T-helper 2 cell treated with Interferon-gamma antibody and Interleukin-4, amounts not matched to agents 5 μg/mL and 100 μg/mL, for 36 hours (primary cell): ENCODE measurements at regions not wholly inside any gene's neighbourhood (a gene's known extent, or its start where the extent isn't known, plus 50 kb on each side); places are given as distances from the start of the nearest gene placed in this dataset.

Experiments used
- DNase-seq: peaks from one replicate; pipeline ENCODE4 v3.0.0; 2021; ENCODE audit warnings: low spot score
- H3K27ac Mint-ChIP-seq: one replicate; pipeline ENCODE4 v1.8.0; 2021; ENCODE audit warnings: mild to moderate bottlenecking, mixed read lengths
- H3K27me3 Mint-ChIP-seq: one replicate; pipeline ENCODE4 v1.8.0; 2021; ENCODE audit warnings: low read depth, mixed read lengths
- H3K36me3 Mint-ChIP-seq: one replicate; pipeline ENCODE4 v1.8.0; 2021; ENCODE audit warnings: low read depth, mixed read lengths
- H3K4me1 Mint-ChIP-seq: one replicate; pipeline ENCODE4 v1.8.0; 2021; ENCODE audit warnings: low read depth, mixed read lengths
- H3K4me3 Mint-ChIP-seq: one replicate; pipeline ENCODE4 v1.8.0; 2022; ENCODE audit warnings: mild to moderate bottlenecking, moderate library complexity, mixed read lengths
- H3K9me3 Mint-ChIP-seq: one replicate; pipeline ENCODE4 v1.8.0; 2021; ENCODE audit warnings: mixed read lengths

DNA sequence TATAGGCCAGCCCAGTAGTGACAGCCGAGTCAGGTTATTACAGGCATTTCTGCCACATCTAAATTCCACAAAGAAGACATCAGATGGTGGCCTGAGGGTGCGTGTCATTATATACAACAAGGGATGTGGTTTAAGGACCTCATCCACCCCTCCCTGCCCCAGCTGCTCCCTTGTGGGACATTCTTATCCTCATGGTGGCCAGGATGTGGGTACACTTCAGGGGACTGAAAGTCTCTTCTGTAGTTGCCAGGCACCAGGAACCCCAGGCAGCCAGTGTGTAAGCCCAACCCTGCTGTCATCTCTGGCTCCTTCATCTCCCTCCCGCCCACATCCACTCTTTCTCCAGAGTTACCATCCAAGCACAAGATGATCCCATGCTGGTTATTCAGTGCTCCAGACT lies 224.9 kb upstream of the TOPAZ1 start:
- H3K9me3 Mint-ChIP-seq = no peaks in the 10 kb centered on the region
- DNase-seq = no peak
- H3K27ac Mint-ChIP-seq = no peak overlapping the region
- H3K4me1 Mint-ChIP-seq = peaks cover 7% of the 10 kb centered on the region
- peaks cover 42% of the 10 kb centered on the region for H3K27me3 Mint-ChIP-seq
- no peaks in the 10 kb centered on the region for H3K36me3 Mint-ChIP-seq
- H3K4me3 Mint-ChIP-seq = no peak overlapping the region

- Mint-ChIP-seq H3K4me1 (peaks cover 10% of the 10 kb centered on the region), H3K27ac (no peak overlapping the region), H3K9me3 (no peaks in the 10 kb centered on the region), H3K27me3 (peaks cover 57% of the 10 kb centered on the region), H3K4me3 (no peak overlapping the region), H3K36me3 (no peaks in the 10 kb centered on the region)
- no peak for DNase-seq
Observed at GRCh38 chr3:44018926-44019325, 222.8 kb upstream of the TOPAZ1 start.

DNA sequence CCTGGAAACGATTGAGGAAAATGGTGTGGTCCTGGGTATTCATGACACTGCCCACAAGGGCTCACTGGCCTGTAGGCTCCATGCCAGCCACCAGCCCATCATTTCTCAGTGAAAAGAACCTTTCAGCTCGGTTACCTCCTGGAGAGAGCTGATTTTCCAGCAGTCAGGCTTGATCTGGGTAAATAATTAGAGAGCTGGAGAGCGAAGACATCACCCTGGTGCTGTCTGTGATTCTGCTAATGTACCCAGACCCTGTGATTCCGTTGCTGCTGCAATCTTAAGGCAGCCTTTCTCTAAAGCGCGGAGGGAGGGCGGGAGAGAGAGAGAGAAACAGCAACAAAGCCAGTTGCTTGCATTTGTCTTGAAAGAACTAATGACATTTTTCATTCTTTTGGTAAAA lies 221.9 kb upstream of the TOPAZ1 start:
- Mint-ChIP-seq H3K27ac (no peak overlapping the region), H3K4me1 (peaks cover 10% of the 10 kb centered on the region), H3K9me3 (no peaks in the 10 kb centered on the region), H3K4me3 (no peak overlapping the region), H3K36me3 (no peaks in the 10 kb centered on the region), H3K27me3 (peaks cover 62% of the 10 kb centered on the region)
- no peak for DNase-seq

- Mint-ChIP-seq H3K27me3 (peaks cover 66% of the 10 kb centered on the region), H3K27ac (no peak overlapping the region), H3K4me1 (peaks cover 10% of the 10 kb centered on the region), H3K9me3 (no peaks in the 10 kb centered on the region), H3K36me3 (no peaks in the 10 kb centered on the region), H3K4me3 (no peak overlapping the region)
- DNase-seq = no peak
Observed at GRCh38 chr3:44020143-44020542, 221.5 kb upstream of the TOPAZ1 start.

DNA sequence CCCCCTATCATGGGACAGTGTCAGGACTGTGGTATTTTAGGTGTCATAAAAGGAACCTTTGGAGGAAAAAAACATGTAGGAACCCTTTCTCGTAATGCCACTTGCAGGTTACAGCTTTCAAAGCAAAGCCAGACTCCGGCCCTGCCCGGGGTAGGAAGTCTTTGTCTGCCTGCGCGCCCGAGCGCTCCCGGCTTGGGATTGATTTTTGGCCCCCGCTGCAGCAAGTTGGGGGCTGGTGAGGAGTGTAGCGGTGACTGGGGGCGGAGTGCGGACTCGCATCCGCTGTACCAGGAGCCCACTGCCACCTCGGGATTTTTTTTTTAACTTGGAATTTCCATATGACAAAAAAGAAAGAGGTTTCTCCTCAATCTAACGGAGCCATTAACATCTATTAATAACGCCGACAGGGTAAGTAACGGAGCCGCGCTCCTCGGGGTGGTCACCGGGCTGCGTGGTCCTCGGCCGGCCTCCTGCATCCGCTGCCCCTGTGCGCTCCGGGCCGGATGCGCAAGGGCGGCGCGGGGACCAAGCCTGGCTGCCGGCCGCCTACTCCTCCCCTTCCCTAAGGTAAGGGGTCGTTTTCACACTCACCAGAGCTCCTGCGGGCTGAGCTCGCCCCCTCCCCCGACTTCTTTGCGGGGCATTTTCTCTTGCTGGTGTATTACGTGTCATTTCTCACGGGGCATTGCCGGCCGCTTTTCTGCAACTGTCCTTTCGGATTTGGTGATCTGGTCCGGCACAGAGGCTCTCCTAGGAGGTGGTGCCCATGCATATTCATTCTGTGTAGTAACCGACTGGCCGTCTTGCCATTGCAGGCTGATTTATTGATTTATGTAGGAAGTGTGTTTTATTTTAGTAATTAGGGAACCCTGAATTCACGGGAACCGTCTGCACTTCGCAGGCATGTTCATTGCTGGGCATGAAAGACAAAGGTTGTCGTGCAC lies 219.8 kb upstream of the TOPAZ1 start:
- peaks cover 66% of the 10 kb centered on the region for H3K27me3 Mint-ChIP-seq

GRCh38 chr3:44023961-44024593 lies 217.6 kb upstream of the TOPAZ1 start:
- H3K9me3 Mint-ChIP-seq = no peaks in the 10 kb centered on the region
- H3K27me3 Mint-ChIP-seq = peaks cover 64% of the 10 kb centered on the region
- no peak overlapping the region for H3K4me3 Mint-ChIP-seq
- DNase-seq = no peak
- H3K27ac Mint-ChIP-seq = no peak overlapping the region
- H3K4me1 Mint-ChIP-seq = peaks cover 3% of the 10 kb centered on the region
- H3K36me3 Mint-ChIP-seq = no peaks in the 10 kb centered on the region

More for the DNA sequence above, 219.8 kb upstream of the TOPAZ1 start:
- Mint-ChIP-seq H3K36me3 (no peaks in the 10 kb centered on the region), H3K4me3 (no peak overlapping the region), H3K4me1 (peaks cover 6% of the 10 kb centered on the region), H3K27ac (no peak overlapping the region), H3K9me3 (no peaks in the 10 kb centered on the region)
- no peak for DNase-seq

DNA sequence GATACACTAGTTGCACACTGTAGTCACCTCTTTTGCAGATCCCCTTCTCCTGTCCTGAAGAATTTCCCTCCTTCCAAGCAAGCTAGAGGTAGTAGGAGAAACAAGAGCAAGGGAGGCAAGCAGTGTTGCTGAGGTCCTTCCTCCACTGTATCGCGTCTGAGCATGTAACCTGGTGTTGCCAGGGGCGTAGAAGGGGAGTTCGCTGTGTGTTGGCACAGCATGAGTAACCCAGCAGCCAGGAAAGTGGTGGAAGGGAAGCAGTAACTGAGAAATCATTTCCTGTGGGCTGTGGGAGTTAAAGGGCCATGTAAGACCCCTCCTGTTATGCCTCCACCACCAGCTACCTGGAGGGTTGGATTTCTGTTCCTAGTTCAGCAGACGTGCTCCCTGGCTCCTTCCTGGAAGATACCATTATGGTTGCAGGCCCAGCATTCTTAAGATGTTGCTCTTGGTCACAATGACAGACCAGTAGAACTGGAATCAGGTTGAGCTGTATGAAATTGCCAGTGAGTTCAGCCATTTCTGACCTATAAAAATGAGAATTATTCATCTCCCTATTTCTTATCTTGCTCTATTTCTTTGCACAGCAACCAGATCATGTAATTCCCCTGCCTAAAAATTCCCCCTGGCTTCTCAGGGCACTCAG lies 215.3 kb upstream of the TOPAZ1 start:
- no peak overlapping the region for H3K4me3 Mint-ChIP-seq
- peaks cover 48% of the 10 kb centered on the region for H3K27me3 Mint-ChIP-seq

GRCh38 chr3:44029100-44029499 lies 212.6 kb upstream of the TOPAZ1 start:
- no peaks in the 10 kb centered on the region for H3K4me1 Mint-ChIP-seq
- no peaks in the 10 kb centered on the region for H3K9me3 Mint-ChIP-seq

More for the DNA sequence above, 215.3 kb upstream of the TOPAZ1 start:
- DNase-seq = no peak
- Mint-ChIP-seq H3K9me3 (no peaks in the 10 kb centered on the region), H3K4me1 (peaks cover 3% of the 10 kb centered on the region), H3K36me3 (no peaks in the 10 kb centered on the region), H3K27ac (no peak overlapping the region)

DNA sequence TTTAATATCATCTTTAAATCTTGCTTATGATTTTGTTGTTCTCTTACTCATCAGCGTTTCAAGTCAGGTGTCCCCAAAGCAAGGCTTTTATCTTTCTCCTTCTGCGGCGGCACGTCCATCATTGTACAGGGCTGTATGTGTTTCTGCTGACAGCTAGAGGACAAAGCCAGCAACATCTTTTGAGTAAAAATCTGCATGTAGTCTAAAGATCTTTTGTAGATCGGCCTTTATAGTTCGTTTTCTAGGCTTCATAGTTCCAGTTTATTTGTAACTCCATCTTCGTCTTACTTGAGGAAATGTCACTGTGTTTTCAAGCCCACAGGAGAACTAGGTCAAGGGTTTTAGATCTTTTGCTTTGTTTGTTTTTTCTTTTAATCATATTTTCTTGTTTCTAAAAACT lies 211.4 kb upstream of the TOPAZ1 start:
- no peak overlapping the region for H3K4me3 Mint-ChIP-seq
- no peaks in the 10 kb centered on the region for H3K4me1 Mint-ChIP-seq
- H3K36me3 Mint-ChIP-seq = no peaks in the 10 kb centered on the region
- H3K27ac Mint-ChIP-seq = no peak overlapping the region
- no peak for DNase-seq
- peaks cover 23% of the 10 kb centered on the region for H3K27me3 Mint-ChIP-seq
- H3K9me3 Mint-ChIP-seq = no peaks in the 10 kb centered on the region

More at GRCh38 chr3:44029100-44029499, 212.6 kb upstream of the TOPAZ1 start:
- Mint-ChIP-seq H3K36me3 (no peaks in the 10 kb centered on the region), H3K4me3 (no peak overlapping the region), H3K27ac (no peak overlapping the region), H3K27me3 (peaks cover 32% of the 10 kb centered on the region)
- no peak for DNase-seq

DNA sequence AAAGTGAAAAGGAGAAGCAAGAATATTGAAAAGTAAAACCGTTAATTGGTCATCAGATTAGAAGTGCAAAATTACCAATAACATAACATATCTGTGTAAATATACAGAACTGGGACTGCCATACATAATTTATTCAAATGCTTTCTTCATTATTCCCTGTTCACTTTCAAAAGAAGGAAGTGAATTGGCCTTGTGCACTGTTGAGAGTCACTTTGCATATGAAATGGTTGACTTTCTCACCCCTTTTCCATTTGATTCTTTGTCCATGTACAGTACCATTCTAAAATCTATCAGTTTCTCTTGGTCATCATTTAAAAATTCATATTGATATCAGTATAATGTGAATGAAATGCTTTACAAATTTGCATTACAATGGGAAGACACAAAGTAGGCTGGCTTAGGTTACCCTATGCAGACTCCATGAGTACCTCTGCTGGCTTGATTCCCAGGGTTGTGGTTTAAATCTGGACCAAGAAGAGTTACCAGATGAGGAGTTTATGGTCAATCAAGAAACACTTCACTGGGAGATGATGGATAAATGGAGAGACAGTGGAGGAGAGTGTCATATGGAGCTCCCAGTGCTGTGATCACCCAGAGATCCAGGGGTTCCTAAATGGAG lies 210.9 kb upstream of the TOPAZ1 start:
- H3K27ac Mint-ChIP-seq = no peak overlapping the region
- H3K4me1 Mint-ChIP-seq = no peaks in the 10 kb centered on the region
- no peaks in the 10 kb centered on the region for H3K36me3 Mint-ChIP-seq
- H3K9me3 Mint-ChIP-seq = no peaks in the 10 kb centered on the region
- DNase-seq = no peak
- no peak overlapping the region for H3K4me3 Mint-ChIP-seq
- peaks cover 23% of the 10 kb centered on the region for H3K27me3 Mint-ChIP-seq

DNA sequence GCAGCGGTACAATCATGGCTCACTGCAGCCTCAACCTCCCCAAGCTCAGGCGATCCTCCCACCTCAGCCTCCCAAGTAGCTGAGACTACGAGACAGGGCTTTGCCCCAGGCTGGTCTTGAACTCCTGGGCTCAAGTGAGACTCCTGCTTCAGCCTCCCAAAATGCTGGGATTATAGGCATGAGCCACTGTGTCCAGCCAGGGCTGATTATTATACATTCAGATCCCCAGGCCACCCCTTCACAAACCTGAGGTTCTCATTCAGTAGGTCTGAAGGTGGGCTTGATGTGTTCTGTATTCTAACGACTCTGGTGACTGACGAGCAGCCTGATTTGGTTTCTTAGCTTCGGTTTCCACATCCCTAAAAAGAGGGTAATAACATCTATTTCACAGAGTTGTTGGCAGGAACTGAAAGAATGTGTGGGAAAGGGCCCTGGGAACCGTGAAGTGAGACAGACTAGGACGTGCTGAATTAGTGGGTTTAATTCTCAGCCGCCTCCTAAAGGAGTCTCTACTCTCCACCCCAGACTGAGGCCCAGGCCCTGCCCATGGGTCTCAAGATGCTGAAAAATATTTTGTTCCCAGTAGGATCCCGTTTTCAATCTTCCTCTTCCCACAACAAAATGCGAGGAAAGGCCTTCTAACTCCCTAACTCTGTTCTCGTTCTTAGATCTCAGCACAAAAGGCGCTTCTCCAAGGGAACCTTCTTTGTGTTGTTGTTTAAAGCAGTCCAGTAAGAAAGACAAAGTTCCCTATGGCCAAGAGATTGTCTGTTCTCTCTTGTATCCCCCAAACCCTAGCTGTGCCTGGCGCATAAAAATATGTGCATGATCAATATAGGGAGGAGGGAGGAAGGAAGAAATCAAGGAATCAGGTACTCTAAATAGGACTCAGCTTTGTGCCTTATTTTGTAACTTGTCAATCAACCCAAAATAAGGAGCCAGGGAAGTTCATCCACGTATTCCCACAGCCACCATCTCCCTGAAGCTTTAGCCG lies 210.0 kb upstream of the TOPAZ1 start:
- H3K9me3 Mint-ChIP-seq = no peaks in the 10 kb centered on the region
- no peak overlapping the region for H3K4me3 Mint-ChIP-seq
- DNase-seq = no peak
- no peaks in the 10 kb centered on the region for H3K4me1 Mint-ChIP-seq
- no peak overlapping the region for H3K27ac Mint-ChIP-seq
- no peaks in the 10 kb centered on the region for H3K36me3 Mint-ChIP-seq
- peaks cover 21% of the 10 kb centered on the region for H3K27me3 Mint-ChIP-seq

GRCh38 chr3:44032487-44032886 lies 209.2 kb upstream of the TOPAZ1 start:
- Mint-ChIP-seq H3K4me3 (no peak overlapping the region), H3K27me3 (peaks cover 18% of the 10 kb centered on the region), H3K36me3 (no peaks in the 10 kb centered on the region), H3K4me1 (no peaks in the 10 kb centered on the region), H3K27ac (no peak overlapping the region), H3K9me3 (no peaks in the 10 kb centered on the region)
- no peak for DNase-seq

DNA sequence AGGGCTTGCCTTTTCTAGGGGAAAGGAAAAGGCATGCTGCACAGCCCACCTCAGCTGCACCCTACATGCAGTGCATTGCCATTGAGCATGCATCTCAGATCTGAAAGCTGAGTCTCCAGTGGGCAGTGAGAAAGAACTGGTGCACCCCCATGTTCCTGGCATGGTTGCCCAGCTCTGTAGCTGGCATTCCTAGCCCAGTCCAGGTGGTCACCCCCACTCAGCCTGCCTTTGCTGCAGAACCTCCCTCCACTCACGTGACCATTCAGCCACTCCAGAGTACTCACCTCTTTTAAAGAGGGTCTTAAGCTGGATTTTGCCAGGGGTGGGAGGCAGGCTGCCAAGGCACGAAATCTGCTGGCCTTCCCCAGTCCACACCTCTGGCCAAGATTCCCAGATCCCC lies 208.6 kb upstream of the TOPAZ1 start:
- Mint-ChIP-seq H3K36me3 (no peaks in the 10 kb centered on the region), H3K27me3 (peaks cover 17% of the 10 kb centered on the region), H3K9me3 (no peaks in the 10 kb centered on the region), H3K4me3 (no peak overlapping the region), H3K4me1 (no peaks in the 10 kb centered on the region), H3K27ac (no peak overlapping the region)
- no peak for DNase-seq
